ENCODE measurements at regions not wholly inside any gene's neighbourhood (a gene's known extent, or its start where the extent isn't known, plus 50 kb on each side); places are given as distances from the start of the nearest gene placed in this dataset.

DNA sequence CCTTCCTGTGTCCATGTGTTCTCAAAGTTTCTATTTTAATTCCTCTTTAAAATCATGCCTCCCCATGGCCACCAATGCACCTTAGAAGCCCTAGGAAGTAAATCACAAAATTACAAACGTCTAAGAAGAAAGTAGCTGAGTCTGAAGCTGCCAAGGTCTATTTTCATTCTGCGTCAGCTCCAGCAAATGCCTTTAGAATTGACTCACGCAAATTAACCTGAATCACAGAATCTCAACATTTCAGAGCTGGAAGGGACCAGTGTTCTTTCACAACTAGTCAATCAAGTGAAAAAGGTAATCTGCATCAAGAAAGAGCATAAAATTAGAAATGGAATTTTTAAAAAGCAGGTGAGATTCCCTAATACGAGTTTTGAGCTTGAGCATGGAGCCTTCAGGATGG, 1017.6 kb downstream of the SORCS3 start:
- DNase-seq (ENCODE audit: low spot score in 2 of 2) = no peak
- intact Hi-C loops (cut with DNase I; ENCODE audit: low total_unique reads) = no loop called here
- TF ChIP-seq POLR2A (IDR thresholded peaks at IDR 0.05) (no peak), CTCF (IDR thresholded peaks at IDR 0.05) (no peak)
- 54 to 56% methylated on average over 4 of the region's 4 CpGs for WGBS, 2 donors
- no peak overlapping the region for H3K4me3 ChIP-seq (ENCODE audit: low read depth, poor library complexity, severe bottlenecking)

DNA sequence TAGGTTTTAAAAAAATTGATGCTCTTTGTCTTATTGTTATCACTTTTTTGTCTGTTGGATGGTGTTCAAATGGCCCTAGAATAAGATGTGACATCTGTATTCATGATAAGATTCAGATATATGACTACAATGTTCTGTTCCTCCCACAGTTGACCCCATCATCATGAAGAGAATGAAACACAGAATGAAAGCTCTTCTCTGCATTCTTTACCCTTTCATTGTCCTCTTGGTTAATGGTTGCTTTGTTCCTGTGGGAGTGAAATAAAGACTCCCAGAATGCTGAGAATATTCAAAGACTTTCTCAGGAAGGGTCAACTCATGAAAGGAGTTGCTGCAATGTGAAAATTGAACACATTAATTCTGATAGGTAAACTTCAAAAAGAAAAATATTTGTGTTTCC, 1015.8 kb downstream of the SORCS3 start:
- DNase-seq (ENCODE audit: low spot score in 2 of 2) = no peak
- intact Hi-C loops (cut with DNase I; ENCODE audit: low total_unique reads) = no loop called here
- no peak overlapping the region for H3K4me3 ChIP-seq (ENCODE audit: low read depth, poor library complexity, severe bottlenecking)
- no peak for TF ChIP-seq CTCF (IDR thresholded peaks at IDR 0.05)
- no peak for TF ChIP-seq POLR2A (IDR thresholded peaks at IDR 0.05)

GRCh38 chr10:105650306-105650705, 1009.2 kb downstream of the SORCS3 start:
- TF ChIP-seq POLR2A (IDR thresholded peaks at IDR 0.05) = no peak
- no peak for TF ChIP-seq CTCF (IDR thresholded peaks at IDR 0.05)
- DNase-seq (ENCODE audit: low spot score in 2 of 2) = no peak
- 72 to 77% methylated on average over 3 of the region's 3 CpGs for WGBS, 2 donors
- H3K4me3 ChIP-seq (ENCODE audit: low read depth, poor library complexity, severe bottlenecking) = no peak overlapping the region
- intact Hi-C loops (cut with DNase I; ENCODE audit: low total_unique reads) = no loop called here

DNA sequence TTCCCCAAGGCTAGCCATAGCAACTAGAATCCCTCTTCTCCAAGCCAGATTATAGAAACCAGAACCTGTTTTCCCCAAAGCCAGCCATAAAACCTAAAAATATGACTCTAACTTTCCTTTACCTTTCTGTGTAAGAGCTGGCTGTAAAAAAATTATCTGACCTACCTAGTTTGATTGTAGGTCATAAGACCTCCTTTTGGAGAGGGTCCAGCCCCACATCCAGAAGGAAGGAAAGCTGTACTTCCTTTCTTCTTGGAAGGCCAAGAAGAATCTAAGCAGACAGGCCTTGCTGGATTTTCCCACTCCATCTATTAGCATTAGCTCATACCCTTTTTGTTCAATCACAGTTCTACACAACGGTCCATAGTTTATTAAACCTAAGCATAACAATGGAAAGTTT, 1006.3 kb downstream of the SORCS3 start:
- WGBS, 2 donors = 62 to 68% methylated on average over 1 of the region's 1 CpG

GRCh38 chr10:105644978-105645377, 1003.9 kb downstream of the SORCS3 start:
- WGBS, 2 donors = 80 to 89% methylated on average over 2 of the region's 2 CpGs
- TF ChIP-seq CTCF (IDR thresholded peaks at IDR 0.05) (no peak), POLR2A (IDR thresholded peaks at IDR 0.05) (no peak)
- H3K4me3 ChIP-seq (ENCODE audit: low read depth, poor library complexity, severe bottlenecking) = no peak overlapping the region
- DNase-seq (ENCODE audit: low spot score in 2 of 2) = no peak
- intact Hi-C loops (cut with DNase I; ENCODE audit: low total_unique reads) = no loop called here

More for the DNA sequence above, 1006.3 kb downstream of the SORCS3 start:
- H3K4me3 ChIP-seq (ENCODE audit: low read depth, poor library complexity, severe bottlenecking) = no peak overlapping the region
- DNase-seq (ENCODE audit: low spot score in 2 of 2) = no peak
- intact Hi-C loops (cut with DNase I; ENCODE audit: low total_unique reads) = no loop called here
- TF ChIP-seq POLR2A (IDR thresholded peaks at IDR 0.05) (no peak), CTCF (IDR thresholded peaks at IDR 0.05) (no peak)

GRCh38 chr10:105644559-105644958, 1003.5 kb downstream of the SORCS3 start:
- 81 to 86% methylated on average over 2 of the region's 2 CpGs for WGBS, 2 donors
- intact Hi-C loops (cut with DNase I; ENCODE audit: low total_unique reads) = no loop called here
- TF ChIP-seq POLR2A (IDR thresholded peaks at IDR 0.05) (no peak), CTCF (IDR thresholded peaks at IDR 0.05) (no peak)
- no peak for DNase-seq (ENCODE audit: low spot score in 2 of 2)
- no peak overlapping the region for H3K4me3 ChIP-seq (ENCODE audit: low read depth, poor library complexity, severe bottlenecking)

Data from lower leg skin (tissue), 4 donors.